ENCODE measurements at regions not wholly inside any gene's neighbourhood (a gene's known extent, or its start where the extent isn't known, plus 50 kb on each side); places are given as distances from the start of the nearest gene placed in this dataset.

- Histone ChIP-seq H3K27me3 (ENCODE audit: insufficient read depth, low read length) (peaks cover 95% of the 10 kb centered on the region), H3K79me2 (ENCODE audit: insufficient read depth, low read length) (no peaks in the 10 kb centered on the region), H4K20me1 (ENCODE audit: insufficient read depth) (no peaks in the 10 kb centered on the region), H3K4me2 (ENCODE audit: low read length) (no peak overlapping the region), H3K36me3 (ENCODE audit: control insufficient read depth in 1 of 2, insufficient read depth in 2 of 2, low read length in 2 of 2) (no peaks in the 10 kb centered on the region), H3K9me2 (ENCODE audit: insufficient read depth) (no peaks in the 10 kb centered on the region), H3K27ac (ENCODE audit: low read depth, low read length) (no peak overlapping the region), H3K9ac (ENCODE audit: low read length) (no peak overlapping the region), H3K4me3 (replicated peaks in 1 of 2; ENCODE audit: low read depth in 1 of 2, low read length in 2 of 2) (no peak overlapping the region), H3K9me3 (ENCODE audit: control insufficient read depth in 1 of 2, insufficient read depth in 1 of 2, low read depth in 1 of 2, low read length in 2 of 2) (no peaks in the 10 kb centered on the region), H2AFZ (ENCODE audit: low read depth, low read length, poor library complexity, severe bottlenecking) (no peak overlapping the region), H3K4me1 (ENCODE audit: control insufficient read depth in 1 of 2, insufficient read depth in 2 of 2, low read length in 2 of 2) (no peaks in the 10 kb centered on the region)
- DNase-seq (ENCODE audit: low read depth, low spot score) (no peak), ATAC-seq (no peak)
- RAD21 ChIA-PET (ENCODE audit: low non-redundant PET in 1 of 2, low total read pairs in 2 of 2, uncharacterized antibody in 2 of 2, unreplicated experiment in 2 of 2), result no interaction called here
- POLR2A ChIA-PET, result no interaction called here
- CTCF ChIA-PET, result no interaction called here
- TF ChIP-seq EGR1 (IDR thresholded peaks at IDR 0.05; ENCODE audit: low read depth) (no peak), ATF3 (IDR thresholded peaks at IDR 0.05) (no peak), YY1 (IDR thresholded peaks at IDR 0.05; ENCODE audit: extremely low read depth, insufficient replicate concordance, low read depth, low read length) (no peak), SIN3A (IDR thresholded peaks at IDR 0.05; ENCODE audit: low read depth) (no peak), EZH2 (IDR thresholded peaks at IDR 0.05) (no peak), EZH2phosphoT487 (IDR thresholded peaks at IDR 0.05; ENCODE audit: borderline replicate concordance) (no peak), ELF1 (IDR thresholded peaks at IDR 0.05; ENCODE audit: borderline replicate concordance, low read depth) (no peak), POLR2AphosphoS5 (IDR thresholded peaks at IDR 0.05; ENCODE audit: low read depth, low read length) (no peak), RAD21 (IDR thresholded peaks at IDR 0.05; ENCODE audit: low read depth) (no peak), FOSL1 (IDR thresholded peaks at IDR 0.05; ENCODE audit: low read depth) (no peak), POLR2A (IDR thresholded peaks at IDR 0.05; ENCODE audit: borderline replicate concordance, extremely low read depth, insufficient read depth, insufficient read length) (no peak), ZNF274 (IDR thresholded peaks at IDR 0.05; ENCODE audit: low read depth, low read length) (no peak), ZFX (IDR thresholded peaks at IDR 0.05) (no peak), MAX (IDR thresholded peaks at IDR 0.05) (no peak), JUND (IDR thresholded peaks at IDR 0.05) (no peak), SRF (IDR thresholded peaks at IDR 0.05; ENCODE audit: low read depth) (no peak)
- TF ChIP-seq, protein P1, sequence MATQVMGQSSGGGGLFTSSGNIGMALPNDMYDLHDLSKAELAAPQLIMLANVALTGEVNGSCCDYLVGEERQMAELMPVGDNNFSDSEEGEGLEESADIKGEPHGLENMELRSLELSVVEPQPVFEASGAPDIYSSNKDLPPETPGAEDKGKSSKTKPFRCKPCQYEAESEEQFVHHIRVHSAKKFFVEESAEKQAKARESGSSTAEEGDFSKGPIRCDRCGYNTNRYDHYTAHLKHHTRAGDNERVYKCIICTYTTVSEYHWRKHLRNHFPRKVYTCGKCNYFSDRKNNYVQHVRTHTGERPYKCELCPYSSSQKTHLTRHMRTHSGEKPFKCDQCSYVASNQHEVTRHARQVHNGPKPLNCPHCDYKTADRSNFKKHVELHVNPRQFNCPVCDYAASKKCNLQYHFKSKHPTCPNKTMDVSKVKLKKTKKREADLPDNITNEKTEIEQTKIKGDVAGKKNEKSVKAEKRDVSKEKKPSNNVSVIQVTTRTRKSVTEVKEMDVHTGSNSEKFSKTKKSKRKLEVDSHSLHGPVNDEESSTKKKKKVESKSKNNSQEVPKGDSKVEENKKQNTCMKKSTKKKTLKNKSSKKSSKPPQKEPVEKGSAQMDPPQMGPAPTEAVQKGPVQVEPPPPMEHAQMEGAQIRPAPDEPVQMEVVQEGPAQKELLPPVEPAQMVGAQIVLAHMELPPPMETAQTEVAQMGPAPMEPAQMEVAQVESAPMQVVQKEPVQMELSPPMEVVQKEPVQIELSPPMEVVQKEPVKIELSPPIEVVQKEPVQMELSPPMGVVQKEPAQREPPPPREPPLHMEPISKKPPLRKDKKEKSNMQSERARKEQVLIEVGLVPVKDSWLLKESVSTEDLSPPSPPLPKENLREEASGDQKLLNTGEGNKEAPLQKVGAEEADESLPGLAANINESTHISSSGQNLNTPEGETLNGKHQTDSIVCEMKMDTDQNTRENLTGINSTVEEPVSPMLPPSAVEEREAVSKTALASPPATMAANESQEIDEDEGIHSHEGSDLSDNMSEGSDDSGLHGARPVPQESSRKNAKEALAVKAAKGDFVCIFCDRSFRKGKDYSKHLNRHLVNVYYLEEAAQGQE (IDR thresholded peaks at IDR 0.05; ENCODE audit: low read depth), result no peak
- TF ChIP-seq, protein P2, sequence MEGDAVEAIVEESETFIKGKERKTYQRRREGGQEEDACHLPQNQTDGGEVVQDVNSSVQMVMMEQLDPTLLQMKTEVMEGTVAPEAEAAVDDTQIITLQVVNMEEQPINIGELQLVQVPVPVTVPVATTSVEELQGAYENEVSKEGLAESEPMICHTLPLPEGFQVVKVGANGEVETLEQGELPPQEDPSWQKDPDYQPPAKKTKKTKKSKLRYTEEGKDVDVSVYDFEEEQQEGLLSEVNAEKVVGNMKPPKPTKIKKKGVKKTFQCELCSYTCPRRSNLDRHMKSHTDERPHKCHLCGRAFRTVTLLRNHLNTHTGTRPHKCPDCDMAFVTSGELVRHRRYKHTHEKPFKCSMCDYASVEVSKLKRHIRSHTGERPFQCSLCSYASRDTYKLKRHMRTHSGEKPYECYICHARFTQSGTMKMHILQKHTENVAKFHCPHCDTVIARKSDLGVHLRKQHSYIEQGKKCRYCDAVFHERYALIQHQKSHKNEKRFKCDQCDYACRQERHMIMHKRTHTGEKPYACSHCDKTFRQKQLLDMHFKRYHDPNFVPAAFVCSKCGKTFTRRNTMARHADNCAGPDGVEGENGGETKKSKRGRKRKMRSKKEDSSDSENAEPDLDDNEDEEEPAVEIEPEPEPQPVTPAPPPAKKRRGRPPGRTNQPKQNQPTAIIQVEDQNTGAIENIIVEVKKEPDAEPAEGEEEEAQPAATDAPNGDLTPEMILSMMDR (IDR thresholded peaks at IDR 0.05 in 2 of 3, conservative IDR thresholded peaks at IDR 0.05 in 1 of 3; ENCODE audit: borderline replicate concordance in 1 of 3, insufficient read depth in 1 of 3, low read depth in 2 of 3, low read length in 2 of 3), result no peak
- TF ChIP-seq, protein P3, sequence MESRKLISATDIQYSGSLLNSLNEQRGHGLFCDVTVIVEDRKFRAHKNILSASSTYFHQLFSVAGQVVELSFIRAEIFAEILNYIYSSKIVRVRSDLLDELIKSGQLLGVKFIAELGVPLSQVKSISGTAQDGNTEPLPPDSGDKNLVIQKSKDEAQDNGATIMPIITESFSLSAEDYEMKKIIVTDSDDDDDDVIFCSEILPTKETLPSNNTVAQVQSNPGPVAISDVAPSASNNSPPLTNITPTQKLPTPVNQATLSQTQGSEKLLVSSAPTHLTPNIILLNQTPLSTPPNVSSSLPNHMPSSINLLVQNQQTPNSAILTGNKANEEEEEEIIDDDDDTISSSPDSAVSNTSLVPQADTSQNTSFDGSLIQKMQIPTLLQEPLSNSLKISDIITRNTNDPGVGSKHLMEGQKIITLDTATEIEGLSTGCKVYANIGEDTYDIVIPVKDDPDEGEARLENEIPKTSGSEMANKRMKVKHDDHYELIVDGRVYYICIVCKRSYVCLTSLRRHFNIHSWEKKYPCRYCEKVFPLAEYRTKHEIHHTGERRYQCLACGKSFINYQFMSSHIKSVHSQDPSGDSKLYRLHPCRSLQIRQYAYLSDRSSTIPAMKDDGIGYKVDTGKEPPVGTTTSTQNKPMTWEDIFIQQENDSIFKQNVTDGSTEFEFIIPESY (IDR thresholded peaks at IDR 0.05; ENCODE audit: extremely low read depth, insufficient replicate concordance, low read length), result no peak
- intact Hi-C loops (cut with micrococcal nuclease), result no loop called here
- no TSS peak for BruUV-seq (replicated peaks)
Observed at GRCh38 chr4:10344824-10345223, 112.4 kb downstream of the ZNF518B start.

Data from HCT116 (cell line).